GM23338 (cell line): ENCODE measurements at regions not wholly inside any gene's neighbourhood (a gene's known extent, or its start where the extent isn't known, plus 50 kb on each side); places are given as distances from the start of the nearest gene placed in this dataset.

Source experiments
- CREB1 ChIP-seq: fragments of 250-450 bp; sonication (Bioruptor Pico); IDR thresholded peaks from 2 replicates; pipeline ENCODE4 v1.5.0; 2020; ENCODE audit warnings: low read depth, mild to moderate bottlenecking, moderate library complexity
- EZH2 ChIP-seq: fragments of 200-600 bp; sonication (generic); IDR thresholded peaks from one replicate; pipeline ENCODE4 v1.8.0; 2017; ENCODE audit warnings: antibody characterized with exemption, mild to moderate bottlenecking, low read depth; ENCODE audit not compliant: unreplicated experiment
- EZH2phosphoT487 ChIP-seq: fragments of 200-600 bp; sonication (generic); IDR thresholded peaks from one replicate; pipeline ENCODE4 v1.8.1; 2018; ENCODE audit warnings: antibody characterized with exemption; ENCODE audit not compliant: unreplicated experiment
- JUNB ChIP-seq: IDR thresholded peaks from one replicate; pipeline ENCODE4 v1.6.1; 2016; ENCODE audit warnings: antibody characterized with exemption; ENCODE audit not compliant: unreplicated experiment
- POLR2AphosphoS5 ChIP-seq: IDR thresholded peaks from 2 replicates; pipeline ENCODE4 v1.6.1; 2016; ENCODE audit warnings: antibody characterized with exemption, low read depth
- STAT1 ChIP-seq: IDR thresholded peaks from one replicate; pipeline ENCODE4 v1.6.1; 2016; ENCODE audit warnings: antibody characterized with exemption; ENCODE audit not compliant: unreplicated experiment
- ZNF331 ChIP-seq: fragments of 250-450 bp; sonication (Bioruptor Pico); IDR thresholded peaks from 2 replicates; pipeline ENCODE4 v1.5.0; 2020; ENCODE audit warnings: low read depth, mild to moderate bottlenecking, moderate library complexity
- TF ChIP-seq, protein P1 (sequence below), 2 experiments: fragments of 200-600 bp in 1 of 2; sonication (generic) in 1 of 2; conservative IDR thresholded peaks; 2 replicates each; pipeline versions ENCODE4 v1.5.1 to v1.6.1; 2016 to 2017; ENCODE audit warnings: antibody characterized with exemption in 2 of 2, low read depth in 2 of 2, mild to moderate bottlenecking in 2 of 2, moderate library complexity in 1 of 2
- TF ChIP-seq, protein P2 (sequence below): IDR thresholded peaks from one replicate; pipeline ENCODE4 v1.6.1; 2018; ENCODE audit warnings: antibody characterized with exemption; ENCODE audit not compliant: unreplicated experiment
- TF ChIP-seq, protein P3 (sequence below): IDR thresholded peaks from 2 replicates; pipeline ENCODE4 v1.6.1; 2016; ENCODE audit warnings: antibody characterized with exemption

DNA sequence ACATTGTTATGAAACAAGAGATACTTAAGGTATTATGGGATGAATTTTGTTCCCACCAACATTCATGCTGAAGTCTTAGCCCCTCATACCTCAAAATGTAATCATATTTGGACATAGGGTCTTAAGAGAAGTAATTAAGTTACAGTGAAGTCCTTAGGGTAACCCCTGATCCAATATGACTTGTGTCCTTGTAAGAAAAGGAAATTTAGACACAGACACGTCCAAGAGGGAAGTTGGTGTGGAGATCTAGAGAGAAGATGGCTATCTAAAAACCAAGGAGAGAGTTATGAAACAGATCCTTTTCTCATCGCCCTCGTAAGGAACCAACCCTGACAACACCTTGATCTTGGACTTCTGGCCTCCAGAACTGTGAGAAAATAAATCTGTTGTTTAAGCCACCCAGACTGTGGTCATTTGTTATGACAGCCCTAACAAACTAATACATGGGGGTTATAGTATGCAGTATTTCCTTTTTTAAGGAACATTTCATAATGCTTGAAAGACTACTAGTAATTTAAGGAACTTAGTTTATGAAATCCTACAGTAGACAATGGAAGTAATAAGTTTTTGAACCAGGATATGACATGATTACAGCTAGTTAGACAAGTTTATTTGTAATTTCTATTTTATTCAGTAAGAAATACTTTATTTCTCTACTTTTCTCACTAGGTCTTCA lies 875.5 kb upstream of the ADGRL2 start:
- TF ChIP-seq EZH2phosphoT487 = no peak
- TF ChIP-seq JUNB = no peak
- TF ChIP-seq, protein P1, sequence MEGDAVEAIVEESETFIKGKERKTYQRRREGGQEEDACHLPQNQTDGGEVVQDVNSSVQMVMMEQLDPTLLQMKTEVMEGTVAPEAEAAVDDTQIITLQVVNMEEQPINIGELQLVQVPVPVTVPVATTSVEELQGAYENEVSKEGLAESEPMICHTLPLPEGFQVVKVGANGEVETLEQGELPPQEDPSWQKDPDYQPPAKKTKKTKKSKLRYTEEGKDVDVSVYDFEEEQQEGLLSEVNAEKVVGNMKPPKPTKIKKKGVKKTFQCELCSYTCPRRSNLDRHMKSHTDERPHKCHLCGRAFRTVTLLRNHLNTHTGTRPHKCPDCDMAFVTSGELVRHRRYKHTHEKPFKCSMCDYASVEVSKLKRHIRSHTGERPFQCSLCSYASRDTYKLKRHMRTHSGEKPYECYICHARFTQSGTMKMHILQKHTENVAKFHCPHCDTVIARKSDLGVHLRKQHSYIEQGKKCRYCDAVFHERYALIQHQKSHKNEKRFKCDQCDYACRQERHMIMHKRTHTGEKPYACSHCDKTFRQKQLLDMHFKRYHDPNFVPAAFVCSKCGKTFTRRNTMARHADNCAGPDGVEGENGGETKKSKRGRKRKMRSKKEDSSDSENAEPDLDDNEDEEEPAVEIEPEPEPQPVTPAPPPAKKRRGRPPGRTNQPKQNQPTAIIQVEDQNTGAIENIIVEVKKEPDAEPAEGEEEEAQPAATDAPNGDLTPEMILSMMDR (conservative IDR thresholded peaks at IDR 0.05; ENCODE audit: low read depth in 2 of 2) = no peak
- TF ChIP-seq POLR2AphosphoS5 = no peak
- TF ChIP-seq EZH2 = no peak
- TF ChIP-seq, protein P2, sequence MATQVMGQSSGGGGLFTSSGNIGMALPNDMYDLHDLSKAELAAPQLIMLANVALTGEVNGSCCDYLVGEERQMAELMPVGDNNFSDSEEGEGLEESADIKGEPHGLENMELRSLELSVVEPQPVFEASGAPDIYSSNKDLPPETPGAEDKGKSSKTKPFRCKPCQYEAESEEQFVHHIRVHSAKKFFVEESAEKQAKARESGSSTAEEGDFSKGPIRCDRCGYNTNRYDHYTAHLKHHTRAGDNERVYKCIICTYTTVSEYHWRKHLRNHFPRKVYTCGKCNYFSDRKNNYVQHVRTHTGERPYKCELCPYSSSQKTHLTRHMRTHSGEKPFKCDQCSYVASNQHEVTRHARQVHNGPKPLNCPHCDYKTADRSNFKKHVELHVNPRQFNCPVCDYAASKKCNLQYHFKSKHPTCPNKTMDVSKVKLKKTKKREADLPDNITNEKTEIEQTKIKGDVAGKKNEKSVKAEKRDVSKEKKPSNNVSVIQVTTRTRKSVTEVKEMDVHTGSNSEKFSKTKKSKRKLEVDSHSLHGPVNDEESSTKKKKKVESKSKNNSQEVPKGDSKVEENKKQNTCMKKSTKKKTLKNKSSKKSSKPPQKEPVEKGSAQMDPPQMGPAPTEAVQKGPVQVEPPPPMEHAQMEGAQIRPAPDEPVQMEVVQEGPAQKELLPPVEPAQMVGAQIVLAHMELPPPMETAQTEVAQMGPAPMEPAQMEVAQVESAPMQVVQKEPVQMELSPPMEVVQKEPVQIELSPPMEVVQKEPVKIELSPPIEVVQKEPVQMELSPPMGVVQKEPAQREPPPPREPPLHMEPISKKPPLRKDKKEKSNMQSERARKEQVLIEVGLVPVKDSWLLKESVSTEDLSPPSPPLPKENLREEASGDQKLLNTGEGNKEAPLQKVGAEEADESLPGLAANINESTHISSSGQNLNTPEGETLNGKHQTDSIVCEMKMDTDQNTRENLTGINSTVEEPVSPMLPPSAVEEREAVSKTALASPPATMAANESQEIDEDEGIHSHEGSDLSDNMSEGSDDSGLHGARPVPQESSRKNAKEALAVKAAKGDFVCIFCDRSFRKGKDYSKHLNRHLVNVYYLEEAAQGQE = no peak
- no peak for TF ChIP-seq CREB1 (CRISPR knock-in tag)
- TF ChIP-seq ZNF331 (CRISPR knock-in tag) = no peak
- TF ChIP-seq STAT1 = no peak
- TF ChIP-seq, protein P3, sequence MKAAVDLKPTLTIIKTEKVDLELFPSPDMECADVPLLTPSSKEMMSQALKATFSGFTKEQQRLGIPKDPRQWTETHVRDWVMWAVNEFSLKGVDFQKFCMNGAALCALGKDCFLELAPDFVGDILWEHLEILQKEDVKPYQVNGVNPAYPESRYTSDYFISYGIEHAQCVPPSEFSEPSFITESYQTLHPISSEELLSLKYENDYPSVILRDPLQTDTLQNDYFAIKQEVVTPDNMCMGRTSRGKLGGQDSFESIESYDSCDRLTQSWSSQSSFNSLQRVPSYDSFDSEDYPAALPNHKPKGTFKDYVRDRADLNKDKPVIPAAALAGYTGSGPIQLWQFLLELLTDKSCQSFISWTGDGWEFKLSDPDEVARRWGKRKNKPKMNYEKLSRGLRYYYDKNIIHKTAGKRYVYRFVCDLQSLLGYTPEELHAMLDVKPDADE = no peak
